KMS-11 (cell line): ENCODE measurements at regions not wholly inside any gene's neighbourhood (a gene's known extent, or its start where the extent isn't known, plus 50 kb on each side); places are given as distances from the start of the nearest gene placed in this dataset.

Experiments
- H2AFZ ChIP-seq: fragments of 200-600 bp; sonication (generic); 2 replicates; pipeline ENCODE4 v1.6.1; 2016; ENCODE audit warnings: antibody characterized with exemption, mixed run types, low read depth
- H3K27ac ChIP-seq: fragments of 200-600 bp; sonication (generic); 2 replicates; pipeline ENCODE4 v1.6.1; 2016; ENCODE audit warnings: mild to moderate bottlenecking, mixed run types
- H3K27me3 ChIP-seq: fragments of 200-600 bp; sonication (generic); 2 replicates; pipeline ENCODE4 v1.6.1; 2017; ENCODE audit warnings: mild to moderate bottlenecking, low read depth, mixed run types, moderate library complexity; ENCODE audit not compliant: insufficient read depth
- H3K36me3 ChIP-seq: fragments of 200-600 bp; sonication (generic); 2 replicates; pipeline ENCODE4 v1.6.1; 2017; ENCODE audit warnings: mild to moderate bottlenecking, mixed run types; ENCODE audit not compliant: insufficient read depth
- H3K4me1 ChIP-seq: fragments of 200-600 bp; sonication (generic); 2 replicates; pipeline ENCODE4 v1.6.1; 2016; ENCODE audit warnings: mild to moderate bottlenecking, low read depth, mixed run types; ENCODE audit not compliant: poor library complexity, severe bottlenecking
- H3K4me2 ChIP-seq: fragments of 200-600 bp; sonication (generic); 2 replicates; pipeline ENCODE4 v1.7.0; 2016; ENCODE audit warnings: mild to moderate bottlenecking, mixed run types
- H3K4me3 ChIP-seq: fragments of 200-600 bp; sonication (generic); IDR thresholded peaks from 2 replicates; pipeline ENCODE4 v1.6.1; 2017; ENCODE audit warnings: low read depth, low read length, mixed read lengths; ENCODE audit not compliant: insufficient read depth
- H3K79me2 ChIP-seq: fragments of 200-600 bp; sonication (generic); 2 replicates; pipeline ENCODE4 v1.6.1; 2016; ENCODE audit warnings: low read depth, mixed run types; ENCODE audit not compliant: insufficient read depth
- H3K9ac ChIP-seq: fragments of 200-600 bp; sonication (generic); 2 replicates; pipeline ENCODE4 v1.6.1; 2016; ENCODE audit warnings: mild to moderate bottlenecking, mixed run types
- H4K20me1 ChIP-seq: fragments of 200-600 bp; sonication (generic); 2 replicates; pipeline ENCODE4 v1.6.1; 2016; ENCODE audit warnings: mild to moderate bottlenecking, mixed run types; ENCODE audit not compliant: insufficient read depth
- TF ChIP-seq, protein P1 (sequence below): fragments of 200-600 bp; sonication (generic); conservative IDR thresholded peaks from 2 replicates; pipeline ENCODE4 v1.6.1; 2017; ENCODE audit warnings: low read depth, mild to moderate bottlenecking, antibody characterized with exemption, low read length, moderate library complexity, mixed read lengths

DNA sequence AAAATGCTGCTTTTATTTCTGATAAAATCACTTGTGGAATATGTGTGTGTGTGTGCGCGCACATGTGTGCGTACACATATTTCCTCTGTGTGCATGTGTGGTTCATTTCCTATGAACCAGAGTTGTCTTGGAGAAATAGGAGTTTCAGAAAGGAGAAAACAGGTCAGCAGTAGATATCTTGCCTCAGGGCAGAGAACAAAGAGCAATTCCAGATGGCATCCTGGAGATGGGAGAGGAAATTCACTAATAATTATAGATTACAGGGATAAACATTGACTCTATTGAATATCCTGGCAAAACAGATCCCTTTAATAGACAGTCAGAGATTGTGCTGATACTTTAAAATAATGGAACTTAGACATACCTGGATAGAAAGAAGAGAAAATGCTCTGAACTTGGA, 298.0 kb downstream of the TRIB2 start:
- Histone ChIP-seq H3K4me2 (no peak overlapping the region), H3K9ac (no peak overlapping the region), H3K79me2 (no peaks in the 10 kb centered on the region), H2AFZ (no peak overlapping the region), H3K4me3 (no peak overlapping the region), H3K4me1 (no peaks in the 10 kb centered on the region), H4K20me1 (no peaks in the 10 kb centered on the region), H3K27me3 (no peaks in the 10 kb centered on the region), H3K27ac (no peak overlapping the region), H3K36me3 (no peaks in the 10 kb centered on the region)
- TF ChIP-seq, protein P1, sequence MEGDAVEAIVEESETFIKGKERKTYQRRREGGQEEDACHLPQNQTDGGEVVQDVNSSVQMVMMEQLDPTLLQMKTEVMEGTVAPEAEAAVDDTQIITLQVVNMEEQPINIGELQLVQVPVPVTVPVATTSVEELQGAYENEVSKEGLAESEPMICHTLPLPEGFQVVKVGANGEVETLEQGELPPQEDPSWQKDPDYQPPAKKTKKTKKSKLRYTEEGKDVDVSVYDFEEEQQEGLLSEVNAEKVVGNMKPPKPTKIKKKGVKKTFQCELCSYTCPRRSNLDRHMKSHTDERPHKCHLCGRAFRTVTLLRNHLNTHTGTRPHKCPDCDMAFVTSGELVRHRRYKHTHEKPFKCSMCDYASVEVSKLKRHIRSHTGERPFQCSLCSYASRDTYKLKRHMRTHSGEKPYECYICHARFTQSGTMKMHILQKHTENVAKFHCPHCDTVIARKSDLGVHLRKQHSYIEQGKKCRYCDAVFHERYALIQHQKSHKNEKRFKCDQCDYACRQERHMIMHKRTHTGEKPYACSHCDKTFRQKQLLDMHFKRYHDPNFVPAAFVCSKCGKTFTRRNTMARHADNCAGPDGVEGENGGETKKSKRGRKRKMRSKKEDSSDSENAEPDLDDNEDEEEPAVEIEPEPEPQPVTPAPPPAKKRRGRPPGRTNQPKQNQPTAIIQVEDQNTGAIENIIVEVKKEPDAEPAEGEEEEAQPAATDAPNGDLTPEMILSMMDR: no peak

DNA sequence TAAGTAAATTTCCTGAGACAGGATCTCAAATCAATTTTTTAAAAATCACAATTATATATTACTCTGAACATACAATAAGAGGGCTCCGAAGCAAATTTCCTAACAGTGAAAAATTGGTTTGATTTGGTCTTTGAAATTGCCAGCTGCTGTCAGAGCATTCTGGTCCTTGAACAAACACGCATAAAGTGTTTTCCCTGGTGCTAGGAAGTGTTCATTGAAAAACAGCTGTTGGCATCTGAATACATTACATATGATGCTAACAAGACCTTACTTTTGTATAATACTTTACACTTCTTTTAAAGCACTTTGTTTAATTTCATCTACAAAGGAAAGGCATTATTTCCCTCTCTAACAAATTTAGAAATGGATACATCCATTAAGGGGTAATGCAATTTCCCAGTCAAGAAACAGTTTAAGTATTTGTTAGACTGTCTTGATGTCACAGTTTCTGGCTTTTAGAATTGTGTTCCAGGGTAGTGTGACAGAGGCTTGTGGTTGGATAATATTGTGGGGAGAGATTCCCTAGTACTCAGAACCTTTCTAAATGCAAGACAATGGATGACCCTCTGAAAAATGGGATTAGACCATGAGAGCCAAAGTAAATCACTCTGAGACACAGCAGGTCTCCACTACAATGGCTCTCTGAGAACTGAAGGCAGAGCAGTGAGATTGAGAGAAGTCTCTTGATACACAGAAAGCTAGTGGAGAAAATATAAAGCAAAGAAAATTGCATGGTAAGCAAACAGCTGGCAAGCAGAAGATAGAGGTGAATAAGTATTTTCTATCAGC, 299.0 kb downstream of the TRIB2 start:
- no peaks in the 10 kb centered on the region for H4K20me1 ChIP-seq
- H2AFZ ChIP-seq: no peak overlapping the region
- H3K4me3 ChIP-seq: no peak overlapping the region
- H3K27ac ChIP-seq: no peak overlapping the region
- H3K79me2 ChIP-seq: no peaks in the 10 kb centered on the region
- no peak overlapping the region for H3K4me2 ChIP-seq
- H3K4me1 ChIP-seq: no peaks in the 10 kb centered on the region
- H3K9ac ChIP-seq: no peak overlapping the region
- no peaks in the 10 kb centered on the region for H3K27me3 ChIP-seq
- TF ChIP-seq, protein P1: no peak
- no peaks in the 10 kb centered on the region for H3K36me3 ChIP-seq

DNA sequence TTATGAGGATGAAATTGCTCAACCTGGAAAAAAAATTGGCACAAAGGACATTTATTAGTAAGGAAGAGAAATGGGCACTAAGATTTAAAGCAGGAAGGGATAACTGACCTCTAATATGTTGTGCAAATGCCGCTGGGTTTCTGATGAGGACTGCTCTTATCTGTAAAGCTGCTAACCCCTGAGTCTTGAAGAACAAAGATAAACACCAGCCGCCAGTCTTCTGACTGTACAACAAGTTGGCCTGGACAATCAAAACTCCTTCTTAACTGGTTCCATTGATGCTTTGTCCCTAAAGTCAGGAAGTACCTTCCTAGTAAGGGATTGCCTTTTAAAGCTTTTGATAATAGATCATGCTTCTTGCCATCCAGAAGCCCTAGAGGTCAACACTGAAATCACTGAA, 301.8 kb downstream of the TRIB2 start:
- Histone ChIP-seq H3K4me2 (no peak overlapping the region), H3K27ac (no peak overlapping the region), H2AFZ (no peak overlapping the region), H3K36me3 (no peaks in the 10 kb centered on the region), H3K79me2 (no peaks in the 10 kb centered on the region), H3K9ac (no peak overlapping the region), H4K20me1 (no peaks in the 10 kb centered on the region), H3K4me1 (no peaks in the 10 kb centered on the region), H3K4me3 (no peak overlapping the region), H3K27me3 (no peaks in the 10 kb centered on the region)
- TF ChIP-seq, protein P1: no peak

DNA sequence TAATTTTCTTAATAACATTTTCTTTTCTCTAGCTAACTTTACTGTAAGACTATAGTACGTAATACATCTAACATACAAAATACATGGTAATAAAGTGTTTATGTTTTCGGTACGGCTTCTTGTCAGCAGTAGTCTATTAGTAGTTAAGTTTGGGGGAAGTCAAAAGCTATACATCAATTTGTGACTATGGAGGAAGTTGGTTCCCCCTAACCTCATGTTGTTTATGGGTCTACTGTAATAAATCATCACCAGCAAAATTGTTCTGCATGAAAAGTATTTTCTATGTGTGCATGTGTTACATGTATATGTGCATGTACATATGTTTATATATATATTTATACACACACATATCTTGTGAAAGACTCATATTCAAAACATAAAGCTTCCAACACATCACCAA, 303.0 kb downstream of the TRIB2 start:
- TF ChIP-seq, protein P1: no peak
- Histone ChIP-seq H3K27ac (no peak overlapping the region), H3K4me1 (no peaks in the 10 kb centered on the region), H4K20me1 (no peaks in the 10 kb centered on the region), H3K27me3 (no peaks in the 10 kb centered on the region), H3K4me3 (no peak overlapping the region), H2AFZ (no peak overlapping the region), H3K4me2 (no peak overlapping the region), H3K79me2 (no peaks in the 10 kb centered on the region), H3K9ac (no peak overlapping the region), H3K36me3 (no peaks in the 10 kb centered on the region)
